Activated CD4-positive, alpha-beta T cell treated with anti-CD3 and anti-CD28 coated beads, Interleukin-2, amount 10 ng/mL, durations not matched to agents 7 days and 5 days (primary cell): ENCODE measurements at regions not wholly inside any gene's neighbourhood (a gene's known extent, or its start where the extent isn't known, plus 50 kb on each side); places are given as distances from the start of the nearest gene placed in this dataset.

ENCODE experiments used
- CTCF ChIA-PET: fragments of 350-600 bp; sonication (Branson Sonifier 250); formaldehyde crosslinking; loops from one replicate; lab custom pipeline; 2021; ENCODE audit warnings: antibody characterized with exemption; lab: Charles Lee
- POLR2A ChIA-PET: fragments of 350-600 bp; sonication (Branson Sonifier 250); formaldehyde crosslinking; loops from one replicate; lab custom pipeline; 2021; ENCODE audit warnings: antibody characterized with exemption; lab: Charles Lee
- DNase-seq: peaks from one replicate; pipeline ENCODE4 v3.0.0-alpha.2; 2020
- H3K27ac Mint-ChIP-seq: one replicate; pipeline ENCODE4 v1.8.0; 2021; ENCODE audit warnings: mild to moderate bottlenecking, moderate library complexity, mixed read lengths
- H3K27me3 Mint-ChIP-seq: one replicate; pipeline ENCODE4 v1.8.0; 2021; ENCODE audit warnings: mixed read lengths
- H3K36me3 Mint-ChIP-seq: one replicate; pipeline ENCODE4 v1.8.0; 2021; ENCODE audit warnings: low read depth, mixed read lengths
- H3K4me1 Mint-ChIP-seq: one replicate; pipeline ENCODE4 v1.8.0; 2021; ENCODE audit warnings: mixed read lengths
- H3K4me3 Mint-ChIP-seq: one replicate; pipeline ENCODE4 v1.8.0; 2021; ENCODE audit warnings: mild to moderate bottlenecking, moderate library complexity, mixed read lengths
- H3K9me3 Mint-ChIP-seq: one replicate; pipeline ENCODE4 v1.8.0; 2021; ENCODE audit warnings: mixed read lengths

- H3K4me3 Mint-ChIP-seq: no peak overlapping the region
- POLR2A ChIA-PET: no interaction called here
- peaks cover 4% of the 10 kb centered on the region for H3K27me3 Mint-ChIP-seq
- no peak for DNase-seq
- H3K36me3 Mint-ChIP-seq: no peaks in the 10 kb centered on the region
- H3K4me1 Mint-ChIP-seq: no peaks in the 10 kb centered on the region
- no peak overlapping the region for H3K27ac Mint-ChIP-seq
- no peaks in the 10 kb centered on the region for H3K9me3 Mint-ChIP-seq
- CTCF ChIA-PET: interaction anchor here (0.7 kb wide), 1 partner anchor 188 kb away, joined by 3 read pairs; no protein-coding TSS in a partner anchor
Measured at GRCh38 chr1:18021242-18021641, 86.4 kb upstream of the IGSF21 start.

DNA sequence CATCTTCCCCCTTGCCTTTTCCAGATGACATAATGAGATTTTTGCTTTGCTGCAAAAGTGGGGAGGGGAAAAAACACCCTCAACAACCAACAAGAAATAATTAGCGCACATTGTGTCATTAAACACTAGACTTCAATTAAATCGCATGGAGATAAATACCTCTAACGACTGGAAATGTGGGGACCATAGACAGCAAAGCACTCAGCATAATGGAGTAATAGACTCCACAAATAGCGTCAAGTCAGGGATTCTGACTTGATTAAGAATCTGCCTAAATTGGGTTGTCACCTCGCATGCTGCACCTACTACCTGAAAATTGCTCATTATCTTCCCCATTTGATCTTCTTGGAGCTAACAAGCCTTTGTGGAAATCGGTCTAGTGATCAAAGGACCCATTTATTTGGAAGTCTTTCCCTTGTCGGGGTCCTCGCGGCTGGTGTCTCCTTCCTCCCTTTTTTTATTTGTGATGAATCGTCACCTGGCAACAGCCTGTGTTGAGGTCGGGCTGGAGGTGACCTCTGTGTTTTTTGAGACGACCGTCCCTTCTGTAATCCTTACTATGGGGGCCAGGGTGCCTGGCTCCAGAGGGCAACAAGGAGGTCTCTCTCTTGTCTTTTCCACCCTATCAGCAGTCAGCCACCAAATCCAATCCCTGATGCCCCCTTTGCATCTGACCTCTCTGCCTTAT is 75.3 kb upstream of the IGSF21 start:
- CTCF ChIA-PET: no interaction called here
- H3K27me3 Mint-ChIP-seq: peaks cover 2% of the 10 kb centered on the region
- no peak overlapping the region for H3K4me3 Mint-ChIP-seq
- DNase-seq: no peak
- H3K27ac Mint-ChIP-seq: no peak overlapping the region
- H3K9me3 Mint-ChIP-seq: no peaks in the 10 kb centered on the region
- no peaks in the 10 kb centered on the region for H3K4me1 Mint-ChIP-seq
- H3K36me3 Mint-ChIP-seq: no peaks in the 10 kb centered on the region
- POLR2A ChIA-PET: no interaction called here

DNA sequence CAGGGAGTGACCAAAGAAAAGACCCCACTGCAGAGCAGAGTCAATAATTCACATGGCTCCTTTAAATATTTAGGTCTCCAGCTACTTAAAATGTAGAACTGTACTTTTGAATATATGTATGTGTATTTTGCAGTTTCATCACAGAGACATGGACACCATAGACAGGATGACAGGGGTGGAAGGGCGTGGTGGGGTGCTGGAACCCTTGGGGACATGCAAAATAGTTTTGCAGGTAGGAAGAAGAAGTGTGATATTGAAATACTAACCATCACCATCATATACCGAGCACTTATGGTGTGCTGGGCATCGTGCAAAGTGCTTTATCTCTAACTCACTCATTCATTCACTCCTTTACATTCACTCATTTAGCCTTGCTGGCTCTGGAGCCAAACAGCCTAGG is 72.5 kb upstream of the IGSF21 start:
- Mint-ChIP-seq H3K4me3 (no peak overlapping the region), H3K27ac (no peak overlapping the region), H3K27me3 (peaks cover 2% of the 10 kb centered on the region), H3K4me1 (peaks cover 1% of the 10 kb centered on the region), H3K36me3 (no peaks in the 10 kb centered on the region), H3K9me3 (no peaks in the 10 kb centered on the region)
- DNase-seq: no peak
- POLR2A ChIA-PET: no interaction called here
- CTCF ChIA-PET: no interaction called here

DNA sequence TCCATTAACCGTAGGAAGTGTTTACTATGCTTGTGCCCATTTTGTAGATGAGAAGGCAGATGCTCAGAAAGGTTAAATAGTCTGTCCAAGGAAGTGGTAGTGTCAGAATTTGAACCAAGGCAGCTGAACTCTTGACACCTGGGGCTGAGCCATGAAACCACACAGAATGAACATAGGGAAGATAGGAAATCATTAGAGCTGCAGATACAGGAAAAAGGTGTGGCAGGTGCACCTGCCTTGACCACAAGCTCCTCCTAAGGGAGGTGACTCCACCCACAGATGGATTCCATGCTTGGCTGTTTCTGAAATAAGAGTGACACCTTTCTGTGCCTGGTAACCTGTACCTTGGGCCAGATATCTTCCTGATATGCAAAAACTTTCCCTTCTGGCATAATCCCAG is 69.9 kb upstream of the IGSF21 start:
- ChIA-PET POLR2A (no interaction called here), CTCF (no interaction called here)
- no peaks in the 10 kb centered on the region for H3K36me3 Mint-ChIP-seq
- peaks cover 2% of the 10 kb centered on the region for H3K27me3 Mint-ChIP-seq
- DNase-seq: no peak
- no peaks in the 10 kb centered on the region for H3K9me3 Mint-ChIP-seq
- H3K4me3 Mint-ChIP-seq: no peak overlapping the region
- no peak overlapping the region for H3K27ac Mint-ChIP-seq
- peaks cover 1% of the 10 kb centered on the region for H3K4me1 Mint-ChIP-seq

- H3K27me3 Mint-ChIP-seq: peaks cover under 1% of the 10 kb centered on the region
- H3K9me3 Mint-ChIP-seq: no peaks in the 10 kb centered on the region
- ChIA-PET CTCF (no interaction called here), POLR2A (no interaction called here)
- H3K36me3 Mint-ChIP-seq: no peaks in the 10 kb centered on the region
- peaks cover 1% of the 10 kb centered on the region for H3K4me1 Mint-ChIP-seq
- no peak for DNase-seq
- H3K4me3 Mint-ChIP-seq: no peak overlapping the region
- H3K27ac Mint-ChIP-seq: no peak overlapping the region
Measured at GRCh38 chr1:18038051-18038450, 69.5 kb upstream of the IGSF21 start.

- ChIA-PET POLR2A (no interaction called here), CTCF (no interaction called here)
Measured at GRCh38 chr1:18039102-18039501, 68.5 kb upstream of the IGSF21 start.

DNA sequence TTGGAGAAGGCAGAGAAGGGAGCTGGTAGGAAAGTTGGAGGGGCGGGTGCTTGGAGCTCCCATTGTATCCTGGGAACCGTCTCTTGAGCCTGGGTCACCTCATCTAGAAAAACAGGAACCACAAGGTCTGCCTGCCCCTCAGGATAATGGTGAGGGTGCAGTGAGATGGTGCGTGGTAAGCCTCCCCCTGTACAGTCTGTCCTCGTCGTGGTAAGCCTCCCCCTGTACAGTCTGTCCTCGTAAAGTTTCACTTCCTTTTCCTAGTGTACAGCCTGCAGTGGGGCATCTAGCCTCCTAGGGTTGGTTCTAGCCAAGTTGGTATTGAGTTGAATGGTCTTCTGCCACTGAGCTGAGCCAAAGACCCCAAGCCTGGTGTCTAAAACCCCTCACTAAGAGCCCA is 66.5 kb upstream of the IGSF21 start:
- POLR2A ChIA-PET: no interaction called here
- no peaks in the 10 kb centered on the region for H3K9me3 Mint-ChIP-seq
- no peak for DNase-seq
- no peaks in the 10 kb centered on the region for H3K27me3 Mint-ChIP-seq
- no peak overlapping the region for H3K27ac Mint-ChIP-seq
- no peaks in the 10 kb centered on the region for H3K36me3 Mint-ChIP-seq
- peaks cover 1% of the 10 kb centered on the region for H3K4me1 Mint-ChIP-seq
- CTCF ChIA-PET: interaction anchor here (0.9 kb wide), 1 partner anchor 22 kb away, joined by 3 read pairs; no protein-coding TSS in a partner anchor
- H3K4me3 Mint-ChIP-seq: no peak overlapping the region

More at GRCh38 chr1:18039102-18039501, 68.5 kb upstream of the IGSF21 start:
- no peaks in the 10 kb centered on the region for H3K9me3 Mint-ChIP-seq
- H3K4me3 Mint-ChIP-seq: no peak overlapping the region
- no peak overlapping the region for H3K27ac Mint-ChIP-seq
- H3K27me3 Mint-ChIP-seq: no peaks in the 10 kb centered on the region
- DNase-seq: no peak
- peaks cover 1% of the 10 kb centered on the region for H3K4me1 Mint-ChIP-seq
- H3K36me3 Mint-ChIP-seq: no peaks in the 10 kb centered on the region

DNA sequence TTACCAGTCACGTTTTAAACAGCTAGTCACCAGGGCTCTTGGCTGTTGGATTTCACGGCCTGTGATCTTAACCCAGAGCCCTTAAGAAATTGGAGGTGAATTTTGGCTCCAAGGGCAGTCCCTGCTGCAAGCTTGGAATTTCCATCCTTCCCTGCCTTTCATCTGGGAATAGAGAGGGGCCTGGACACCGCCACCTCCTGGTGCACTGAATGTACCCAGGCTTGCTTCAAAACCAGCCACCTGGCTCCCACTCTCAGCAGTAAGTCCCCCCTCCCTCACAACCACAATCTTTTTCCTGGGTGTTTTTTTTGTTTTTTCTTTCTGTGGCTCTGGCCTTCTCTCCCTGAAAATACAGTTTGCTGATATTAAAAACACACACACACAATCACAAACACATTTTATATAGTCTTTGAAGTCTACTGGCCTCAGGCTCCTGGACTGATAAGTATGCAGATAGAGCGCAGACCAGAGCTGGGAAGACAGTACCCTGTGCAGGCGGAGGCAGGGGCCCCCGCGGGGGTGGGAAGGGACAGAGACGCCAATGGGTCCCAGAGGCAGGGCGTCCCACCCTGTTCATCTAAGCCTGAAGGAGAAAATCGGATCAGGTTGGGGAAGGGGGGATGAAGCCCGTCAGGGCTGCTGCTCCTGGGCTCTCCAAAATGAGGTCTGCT is 65.8 kb upstream of the IGSF21 start:
- Mint-ChIP-seq H3K9me3 (no peaks in the 10 kb centered on the region), H3K27me3 (no peaks in the 10 kb centered on the region), H3K4me1 (peaks cover 1% of the 10 kb centered on the region), H3K27ac (no peak overlapping the region), H3K4me3 (no peak overlapping the region), H3K36me3 (no peaks in the 10 kb centered on the region)
- ChIA-PET CTCF (no interaction called here), POLR2A (no interaction called here)
- DNase-seq: no peak

- Mint-ChIP-seq H3K4me1 (no peaks in the 10 kb centered on the region), H3K36me3 (no peaks in the 10 kb centered on the region), H3K27ac (no peak overlapping the region), H3K9me3 (no peaks in the 10 kb centered on the region), H3K27me3 (no peaks in the 10 kb centered on the region), H3K4me3 (no peak overlapping the region)
- ChIA-PET CTCF (no interaction called here), POLR2A (no interaction called here)
- no peak for DNase-seq
Measured at GRCh38 chr1:18043871-18044270, 63.7 kb upstream of the IGSF21 start.

- ChIA-PET POLR2A (no interaction called here), CTCF (no interaction called here)
- H3K4me1 Mint-ChIP-seq: no peaks in the 10 kb centered on the region
- H3K27ac Mint-ChIP-seq: no peak overlapping the region
- peaks cover 4% of the 10 kb centered on the region for H3K9me3 Mint-ChIP-seq
- DNase-seq: no peak
- H3K36me3 Mint-ChIP-seq: no peaks in the 10 kb centered on the region
- no peaks in the 10 kb centered on the region for H3K27me3 Mint-ChIP-seq
- no peak overlapping the region for H3K4me3 Mint-ChIP-seq
Measured at GRCh38 chr1:18045203-18045602, 62.4 kb upstream of the IGSF21 start.

DNA sequence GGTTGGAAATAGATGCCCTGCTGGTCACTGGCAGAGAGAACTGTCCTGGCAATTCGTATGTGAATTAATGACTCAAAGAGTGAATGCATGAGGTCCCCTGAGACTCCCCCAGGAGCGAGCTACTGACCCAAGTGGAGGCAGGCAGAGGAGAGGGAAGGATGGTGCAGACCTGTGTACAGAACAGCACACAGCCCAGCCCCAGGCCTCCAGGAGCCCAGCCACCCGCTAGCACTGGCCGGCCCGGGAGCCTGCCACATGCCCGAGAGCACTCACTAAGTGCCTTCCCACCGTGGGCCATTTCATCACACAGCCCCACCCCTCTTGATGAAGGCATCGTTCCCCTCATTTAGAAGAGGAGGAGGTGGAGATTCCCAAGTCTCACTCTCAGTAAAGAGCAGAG is 62.0 kb upstream of the IGSF21 start:
- POLR2A ChIA-PET: no interaction called here
- H3K9me3 Mint-ChIP-seq: peaks cover 4% of the 10 kb centered on the region

DNA sequence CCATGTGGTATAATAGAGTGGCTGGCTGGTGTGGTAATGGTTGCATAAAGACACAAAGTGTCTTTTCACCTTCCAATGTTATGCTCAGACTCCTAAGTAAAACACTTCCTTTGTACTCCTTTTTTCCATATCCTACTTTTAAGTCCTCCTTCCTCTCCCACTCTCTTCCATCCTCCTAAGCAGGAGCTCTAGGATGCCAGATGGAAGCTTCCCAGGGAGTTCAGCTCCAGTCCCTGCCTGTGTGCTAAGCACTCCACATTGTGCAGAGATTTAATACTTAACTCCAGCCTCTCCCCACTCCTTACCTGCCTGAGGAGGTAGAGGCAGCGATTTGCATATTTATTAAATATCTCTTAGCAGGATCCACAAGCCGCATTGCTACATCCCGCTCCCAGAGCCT is 60.5 kb upstream of the IGSF21 start:
- H3K4me1 Mint-ChIP-seq: no peaks in the 10 kb centered on the region
- CTCF ChIA-PET: no interaction called here
- no peak for DNase-seq
- peaks cover 4% of the 10 kb centered on the region for H3K9me3 Mint-ChIP-seq
- H3K27me3 Mint-ChIP-seq: no peaks in the 10 kb centered on the region
- H3K4me3 Mint-ChIP-seq: no peak overlapping the region
- no peak overlapping the region for H3K27ac Mint-ChIP-seq
- POLR2A ChIA-PET: no interaction called here
- no peaks in the 10 kb centered on the region for H3K36me3 Mint-ChIP-seq

More for the DNA sequence above, 62.0 kb upstream of the IGSF21 start:
- Mint-ChIP-seq H3K4me3 (no peak overlapping the region), H3K27me3 (no peaks in the 10 kb centered on the region), H3K4me1 (no peaks in the 10 kb centered on the region), H3K36me3 (no peaks in the 10 kb centered on the region), H3K27ac (no peak overlapping the region)
- no peak for DNase-seq
- CTCF ChIA-PET: no interaction called here

DNA sequence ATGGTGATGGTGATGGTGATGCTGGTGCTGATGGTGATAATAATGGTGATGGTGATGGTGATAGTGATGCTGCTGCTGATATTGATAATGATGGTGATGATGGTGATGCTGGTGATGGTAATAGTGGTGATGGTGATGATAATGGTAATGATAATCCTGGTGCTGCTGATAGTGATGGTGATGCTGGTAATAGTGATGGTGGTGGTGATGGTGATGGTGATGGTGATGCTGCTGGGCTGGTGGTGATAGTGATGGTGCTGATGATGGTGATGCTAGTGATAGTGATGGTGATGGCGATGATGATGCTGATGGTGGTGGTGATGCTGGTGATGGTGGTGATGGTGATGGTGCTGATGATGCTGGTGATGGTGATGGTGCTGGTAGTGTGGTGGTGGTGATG is 58.4 kb upstream of the IGSF21 start:
- Mint-ChIP-seq H3K4me3 (no peak overlapping the region), H3K36me3 (no peaks in the 10 kb centered on the region), H3K27ac (no peak overlapping the region), H3K4me1 (no peaks in the 10 kb centered on the region), H3K27me3 (no peaks in the 10 kb centered on the region), H3K9me3 (peaks cover 4% of the 10 kb centered on the region)
- ChIA-PET POLR2A (no interaction called here), CTCF (no interaction called here)
- DNase-seq: no peak

GRCh38 chr1:18052671-18053070 is 54.9 kb upstream of the IGSF21 start:
- CTCF ChIA-PET: no interaction called here
- Mint-ChIP-seq H3K27ac (no peak overlapping the region), H3K4me3 (no peak overlapping the region), H3K36me3 (no peaks in the 10 kb centered on the region), H3K9me3 (peaks cover 4% of the 10 kb centered on the region), H3K27me3 (no peaks in the 10 kb centered on the region), H3K4me1 (no peaks in the 10 kb centered on the region)
- POLR2A ChIA-PET: no interaction called here
- no peak for DNase-seq
